Right lung (tissue), 2 donors: ENCODE measurements at regions not wholly inside any gene's neighbourhood (a gene's known extent, or its start where the extent isn't known, plus 50 kb on each side); places are given as distances from the start of the nearest gene placed in this dataset.

Source experiments
- DNase-seq, 2 donors: peaks; one replicate each; pipeline ENCODE4 v3.0.0-alpha.2; 2013

GRCh38 chr5:68431186-68431585, 215.6 kb downstream of the PIK3R1 start:
- no peak for DNase-seq

GRCh38 chr5:68431601-68432337, 216.2 kb downstream of the PIK3R1 start:
- no peak for DNase-seq

- DNase-seq = no peak
These were observed 217.1 kb downstream of the PIK3R1 start for GRCh38 chr5:68432682-68433081.

- no peak for DNase-seq
These were observed 218.0 kb downstream of the PIK3R1 start for GRCh38 chr5:68433526-68433922.

GRCh38 chr5:68433923-68434879, 218.6 kb downstream of the PIK3R1 start:
- DNase-seq = no peak

- DNase-seq = no peak
These were observed 220.1 kb downstream of the PIK3R1 start for GRCh38 chr5:68435611-68436010.

GRCh38 chr5:68436686-68437520, 221.3 kb downstream of the PIK3R1 start:
- no peak for DNase-seq

GRCh38 chr5:68438876-68439275, 223.3 kb downstream of the PIK3R1 start:
- DNase-seq = no peak

- no peak for DNase-seq
These were observed 224.7 kb downstream of the PIK3R1 start for GRCh38 chr5:68440245-68440644.

- DNase-seq = no peak
These were observed 225.1 kb downstream of the PIK3R1 start for GRCh38 chr5:68440651-68441050.

GRCh38 chr5:68441309-68442073, 225.9 kb downstream of the PIK3R1 start:
- no peak for DNase-seq

GRCh38 chr5:68443091-68443490, 227.5 kb downstream of the PIK3R1 start:
- DNase-seq = no peak

- DNase-seq = no peak
These were observed 228.5 kb downstream of the PIK3R1 start for GRCh38 chr5:68444048-68444447.

GRCh38 chr5:68444833-68445232, 229.3 kb downstream of the PIK3R1 start:
- no peak for DNase-seq

GRCh38 chr5:68445257-68446069, 229.9 kb downstream of the PIK3R1 start:
- DNase-seq = no peak

- no peak for DNase-seq
These were observed 230.5 kb downstream of the PIK3R1 start for GRCh38 chr5:68446070-68446357.

- DNase-seq = no peak
These were observed 230.9 kb downstream of the PIK3R1 start for GRCh38 chr5:68446487-68446894.

- no peak for DNase-seq
These were observed 231.8 kb downstream of the PIK3R1 start for GRCh38 chr5:68447136-68447929.

GRCh38 chr5:68449380-68449779, 233.8 kb downstream of the PIK3R1 start:
- DNase-seq = no peak
